ACC112 (cell line): ENCODE measurements at regions not wholly inside any gene's neighbourhood (a gene's known extent, or its start where the extent isn't known, plus 50 kb on each side); places are given as distances from the start of the nearest gene placed in this dataset.

Experiments used
- H2AFZ ChIP-seq: fragments of 200-600 bp; sonication (generic); one replicate; pipeline ENCODE4 v1.6.0; 2017; ENCODE audit warnings: antibody characterized with exemption, low read length; ENCODE audit not compliant: unreplicated experiment
- H3K27ac ChIP-seq: fragments of 200-600 bp; sonication (generic); 2 replicates; pipeline ENCODE4 v1.5.1; 2014; ENCODE audit warnings: low read depth, mild to moderate bottlenecking, antibody characterized with exemption, low read length, moderate library complexity
- H3K27me3 ChIP-seq: fragments of 200-600 bp; sonication (generic); 2 replicates; pipeline ENCODE4 v1.6.1; 2014; ENCODE audit warnings: mild to moderate bottlenecking, antibody characterized with exemption, low read length, moderate library complexity, mixed read lengths; ENCODE audit not compliant: insufficient read depth
- H3K36me3 ChIP-seq: fragments of 200-600 bp; sonication (generic); 2 replicates; pipeline ENCODE4 v1.6.1; 2016; ENCODE audit warnings: mild to moderate bottlenecking, antibody characterized with exemption, low read length, moderate library complexity, mixed read lengths; ENCODE audit not compliant: insufficient read depth
- H3K4me1 ChIP-seq: fragments of 200-600 bp; sonication (generic); one replicate; pipeline ENCODE4 v1.6.1; 2016; ENCODE audit warnings: low read length, mixed read lengths; ENCODE audit not compliant: insufficient read depth, unreplicated experiment, control insufficient read depth
- H3K4me3 ChIP-seq: fragments of 200-600 bp; sonication (generic); 2 replicates; pipeline ENCODE4 v1.5.1; 2014; ENCODE audit warnings: mild to moderate bottlenecking, low read depth, low read length
- H3K79me2 ChIP-seq: fragments of 200-600 bp; sonication (generic); one replicate; pipeline ENCODE4 v1.6.0; 2016; ENCODE audit warnings: low read length; ENCODE audit not compliant: control insufficient read depth, unreplicated experiment, insufficient read depth

DNA sequence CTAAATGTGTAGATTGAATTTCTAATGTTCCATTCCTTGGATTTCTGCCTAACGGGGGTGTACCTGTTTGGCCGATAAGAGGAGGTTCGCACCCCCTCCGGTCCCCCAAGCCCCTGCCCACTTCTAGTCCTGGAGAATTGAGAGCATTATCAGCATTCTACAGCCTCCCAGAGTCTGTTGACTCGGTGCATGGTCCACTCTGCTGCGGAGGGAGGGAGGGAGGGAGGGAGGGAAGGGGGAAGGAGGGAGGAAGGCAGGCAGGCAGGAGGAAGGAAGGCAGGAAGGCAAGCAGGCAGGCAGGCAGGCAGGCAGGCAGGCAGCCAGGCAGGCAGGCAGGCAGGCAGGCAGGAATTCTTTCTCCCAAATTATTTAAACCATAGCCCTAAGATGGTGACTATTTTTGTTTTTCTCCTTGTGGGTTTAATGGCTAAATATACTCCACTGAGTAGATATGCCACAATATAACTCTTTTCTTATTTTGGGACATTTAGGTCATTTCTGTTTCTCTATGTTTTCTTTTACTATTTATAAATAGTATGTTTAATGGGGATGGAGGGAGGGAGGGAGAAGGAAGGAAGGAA lies 69.5 kb upstream of the CHST15 start:
- no peak overlapping the region for H3K4me3 ChIP-seq
- H3K79me2 ChIP-seq = no peaks in the 10 kb centered on the region
- no peak overlapping the region for H3K27ac ChIP-seq
- peaks cover 37% of the 10 kb centered on the region for H3K27me3 ChIP-seq
- H3K36me3 ChIP-seq = no peaks in the 10 kb centered on the region
- H2AFZ ChIP-seq = no peak overlapping the region
- no peaks in the 10 kb centered on the region for H3K4me1 ChIP-seq

- Histone ChIP-seq H3K36me3 (no peaks in the 10 kb centered on the region), H3K27me3 (peaks cover 37% of the 10 kb centered on the region), H3K4me3 (no peak overlapping the region), H3K27ac (no peak overlapping the region), H3K4me1 (no peaks in the 10 kb centered on the region), H3K79me2 (no peaks in the 10 kb centered on the region), H2AFZ (no peak overlapping the region)
Measured at GRCh38 chr10:124162136-124162535, 68.7 kb upstream of the CHST15 start.

GRCh38 chr10:124161601-124162000 lies 68.2 kb upstream of the CHST15 start:
- H3K79me2 ChIP-seq = no peaks in the 10 kb centered on the region
- H3K27me3 ChIP-seq = peaks cover 35% of the 10 kb centered on the region
- no peak overlapping the region for H3K4me3 ChIP-seq
- no peaks in the 10 kb centered on the region for H3K36me3 ChIP-seq
- no peak overlapping the region for H3K27ac ChIP-seq
- H3K4me1 ChIP-seq = peaks cover 2% of the 10 kb centered on the region
- H2AFZ ChIP-seq = no peak overlapping the region

- Histone ChIP-seq H3K27me3 (peaks cover 32% of the 10 kb centered on the region), H3K79me2 (no peaks in the 10 kb centered on the region), H3K4me1 (peaks cover 8% of the 10 kb centered on the region), H2AFZ (no peak overlapping the region), H3K4me3 (no peak overlapping the region), H3K36me3 (no peaks in the 10 kb centered on the region), H3K27ac (no peak overlapping the region)
Measured at GRCh38 chr10:124160943-124161582, 67.7 kb upstream of the CHST15 start.

DNA sequence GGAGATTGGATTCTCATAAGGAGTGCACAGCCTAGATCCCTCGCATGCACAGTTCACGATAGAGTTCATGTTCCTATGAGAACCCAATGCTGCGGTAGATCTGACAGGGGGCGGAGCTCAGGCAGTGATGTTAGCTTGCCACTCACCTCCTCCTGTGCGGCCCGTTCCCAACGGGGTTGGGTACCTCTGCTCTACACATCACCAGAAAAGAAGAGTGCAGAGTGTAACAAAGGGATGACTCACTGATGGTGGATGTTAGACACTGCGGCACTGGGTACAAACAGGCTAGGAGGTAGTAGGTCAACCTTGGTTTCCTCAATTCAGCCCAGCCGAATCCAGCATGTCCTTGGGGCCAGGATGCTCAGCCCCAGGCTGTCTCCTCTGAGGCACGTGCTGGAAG lies 66.8 kb upstream of the CHST15 start:
- no peaks in the 10 kb centered on the region for H3K36me3 ChIP-seq
- no peak overlapping the region for H2AFZ ChIP-seq

DNA sequence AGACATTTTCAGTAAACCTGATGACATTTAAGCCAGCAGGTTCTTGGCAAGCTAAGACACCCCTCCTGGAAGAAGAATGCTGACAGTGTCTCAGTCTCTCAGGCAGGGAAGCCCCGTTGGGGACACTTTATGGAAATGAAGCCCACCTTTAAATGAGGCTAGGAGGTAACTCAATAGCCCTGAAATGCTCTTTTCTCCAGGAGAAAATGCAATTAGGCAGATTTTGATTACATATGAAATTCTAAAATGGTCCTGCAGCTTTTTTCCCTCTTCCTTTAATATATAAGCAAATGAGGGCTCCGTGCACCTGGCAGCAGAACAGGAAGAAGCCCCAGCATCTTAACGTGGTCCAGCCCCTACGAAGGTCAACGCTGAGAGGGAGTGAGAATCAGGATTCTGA lies 65.8 kb upstream of the CHST15 start:
- no peaks in the 10 kb centered on the region for H3K79me2 ChIP-seq
- no peak overlapping the region for H3K27ac ChIP-seq
- H3K4me1 ChIP-seq = peaks cover 14% of the 10 kb centered on the region
- H3K36me3 ChIP-seq = no peaks in the 10 kb centered on the region
- H3K27me3 ChIP-seq = peaks cover 32% of the 10 kb centered on the region
- H3K4me3 ChIP-seq = no peak overlapping the region
- H2AFZ ChIP-seq = no peak overlapping the region

More for the DNA sequence above, 66.8 kb upstream of the CHST15 start:
- Histone ChIP-seq H3K4me3 (no peak overlapping the region), H3K27ac (no peak overlapping the region), H3K4me1 (peaks cover 14% of the 10 kb centered on the region), H3K27me3 (peaks cover 32% of the 10 kb centered on the region), H3K79me2 (no peaks in the 10 kb centered on the region)

DNA sequence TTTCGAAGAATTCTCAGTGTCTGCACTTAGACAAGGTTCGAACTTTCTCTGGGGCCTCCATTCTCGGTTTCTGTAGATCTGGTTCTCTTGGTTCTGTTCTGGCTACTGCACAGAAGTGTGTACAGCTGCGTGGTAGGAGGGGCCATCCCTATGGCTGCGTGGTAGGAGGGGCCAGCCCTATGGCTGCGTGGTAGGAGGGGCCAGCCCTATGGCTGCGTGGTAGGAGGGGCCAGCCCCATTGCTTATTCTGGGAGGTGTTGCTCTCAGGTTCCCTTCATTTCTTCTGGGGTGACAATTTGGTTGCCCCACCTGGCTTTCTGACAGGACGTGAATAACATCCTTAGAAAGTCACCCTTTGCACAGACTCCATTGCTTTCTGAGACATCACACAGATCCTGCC lies 65.2 kb upstream of the CHST15 start:
- Histone ChIP-seq H3K79me2 (no peaks in the 10 kb centered on the region), H3K27ac (no peak overlapping the region), H3K36me3 (no peaks in the 10 kb centered on the region)

DNA sequence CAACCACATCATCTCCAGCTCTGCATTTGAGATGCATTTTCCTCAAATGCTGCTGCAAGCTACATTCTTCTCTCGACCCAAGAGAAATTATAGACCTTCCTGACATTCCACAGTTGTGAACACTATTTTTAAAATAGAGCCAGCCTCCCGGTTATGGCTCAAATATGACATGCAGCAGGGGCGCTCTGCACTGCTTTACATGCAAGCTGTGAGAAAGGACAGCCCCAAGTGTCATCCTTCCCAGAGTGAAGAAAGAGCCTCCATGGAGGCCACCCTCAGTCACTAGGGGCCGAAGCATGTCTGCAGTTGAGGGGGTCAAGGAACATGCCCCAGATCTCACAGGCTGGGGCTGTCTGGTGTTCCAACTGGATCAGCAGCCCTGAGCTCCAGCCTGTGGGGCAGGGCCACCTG lies 63.9 kb upstream of the CHST15 start:
- Histone ChIP-seq H3K4me1 (peaks cover 28% of the 10 kb centered on the region), H3K27me3 (peaks cover 27% of the 10 kb centered on the region), H3K4me3 (no peak overlapping the region), H3K27ac (no peak overlapping the region), H3K36me3 (no peaks in the 10 kb centered on the region), H3K79me2 (no peaks in the 10 kb centered on the region), H2AFZ (no peak overlapping the region)

More for the DNA sequence above, 65.2 kb upstream of the CHST15 start:
- H2AFZ ChIP-seq = no peak overlapping the region
- H3K4me3 ChIP-seq = no peak overlapping the region
- H3K4me1 ChIP-seq = peaks cover 14% of the 10 kb centered on the region
- peaks cover 28% of the 10 kb centered on the region for H3K27me3 ChIP-seq

GRCh38 chr10:124156524-124157260 lies 63.3 kb upstream of the CHST15 start:
- peaks cover 33% of the 10 kb centered on the region for H3K4me1 ChIP-seq
- no peak overlapping the region for H3K4me3 ChIP-seq
- H3K79me2 ChIP-seq = no peaks in the 10 kb centered on the region
- H3K27ac ChIP-seq = no peak overlapping the region
- no peaks in the 10 kb centered on the region for H3K36me3 ChIP-seq
- peak overlapping the region; percentile 25 for H2AFZ ChIP-seq
- H3K27me3 ChIP-seq = peaks cover 25% of the 10 kb centered on the region

GRCh38 chr10:124155781-124156435 lies 62.5 kb upstream of the CHST15 start:
- peaks cover 17% of the 10 kb centered on the region for H3K27me3 ChIP-seq
- no peak overlapping the region for H3K4me3 ChIP-seq
- no peaks in the 10 kb centered on the region for H3K79me2 ChIP-seq
- peaks cover 35% of the 10 kb centered on the region for H3K4me1 ChIP-seq
- H3K36me3 ChIP-seq = no peaks in the 10 kb centered on the region
- H2AFZ ChIP-seq = peak overlapping the region; percentile 25
- no peak overlapping the region for H3K27ac ChIP-seq
